ENCODE measurements at regions not wholly inside any gene's neighbourhood (a gene's known extent, or its start where the extent isn't known, plus 50 kb on each side); places are given as distances from the start of the nearest gene placed in this dataset.

DNA sequence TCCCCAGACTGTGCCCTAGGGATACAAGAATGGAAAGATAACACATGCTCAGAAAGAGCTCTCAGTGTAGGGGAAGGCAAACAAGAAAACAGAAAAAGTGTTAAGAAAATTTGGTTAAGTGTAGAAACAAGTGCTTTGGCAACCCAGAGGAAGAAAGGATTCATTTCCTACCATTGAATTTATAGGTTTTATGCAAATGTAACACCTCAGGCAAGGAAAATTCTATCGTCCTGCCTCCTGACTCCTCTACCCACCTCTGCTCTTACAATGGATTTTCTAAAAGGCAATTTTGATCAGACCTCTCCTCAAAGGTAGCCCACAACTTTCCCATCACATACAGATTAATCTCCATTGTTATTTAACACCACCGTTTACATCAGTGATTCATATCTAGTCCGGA is 298.7 kb downstream of the RFC3 start:
- no peak for TF ChIP-seq POLR2A (IDR thresholded peaks at IDR 0.05)
- TF ChIP-seq, protein P1, sequence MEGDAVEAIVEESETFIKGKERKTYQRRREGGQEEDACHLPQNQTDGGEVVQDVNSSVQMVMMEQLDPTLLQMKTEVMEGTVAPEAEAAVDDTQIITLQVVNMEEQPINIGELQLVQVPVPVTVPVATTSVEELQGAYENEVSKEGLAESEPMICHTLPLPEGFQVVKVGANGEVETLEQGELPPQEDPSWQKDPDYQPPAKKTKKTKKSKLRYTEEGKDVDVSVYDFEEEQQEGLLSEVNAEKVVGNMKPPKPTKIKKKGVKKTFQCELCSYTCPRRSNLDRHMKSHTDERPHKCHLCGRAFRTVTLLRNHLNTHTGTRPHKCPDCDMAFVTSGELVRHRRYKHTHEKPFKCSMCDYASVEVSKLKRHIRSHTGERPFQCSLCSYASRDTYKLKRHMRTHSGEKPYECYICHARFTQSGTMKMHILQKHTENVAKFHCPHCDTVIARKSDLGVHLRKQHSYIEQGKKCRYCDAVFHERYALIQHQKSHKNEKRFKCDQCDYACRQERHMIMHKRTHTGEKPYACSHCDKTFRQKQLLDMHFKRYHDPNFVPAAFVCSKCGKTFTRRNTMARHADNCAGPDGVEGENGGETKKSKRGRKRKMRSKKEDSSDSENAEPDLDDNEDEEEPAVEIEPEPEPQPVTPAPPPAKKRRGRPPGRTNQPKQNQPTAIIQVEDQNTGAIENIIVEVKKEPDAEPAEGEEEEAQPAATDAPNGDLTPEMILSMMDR (IDR thresholded peaks at IDR 0.05), result no peak

Data from Peyer's patch (tissue), 4 donors.